ENCODE measurements at regions not wholly inside any gene's neighbourhood (a gene's known extent, or its start where the extent isn't known, plus 50 kb on each side); places are given as distances from the start of the nearest gene placed in this dataset.

GRCh38 chr20:24340933-24341332, 128.5 kb upstream of the SYNDIG1 start:
- TF ChIP-seq EZH2 (IDR thresholded peaks at IDR 0.05; ENCODE audit: low read length, unreplicated experiment) (no peak), CTCF (conservative IDR thresholded peaks at IDR 0.05; ENCODE audit: low read depth, low read length) (no peak), EZH2phosphoT487 (IDR thresholded peaks at IDR 0.05; ENCODE audit: borderline replicate concordance, low read length) (no peak)
